ENCODE measurements at regions not wholly inside any gene's neighbourhood (a gene's known extent, or its start where the extent isn't known, plus 50 kb on each side); places are given as distances from the start of the nearest gene placed in this dataset.

- intact Hi-C loops (cut with micrococcal nuclease): no loop called here
- POLR2A ChIA-PET: no interaction called here
- H3K9ac ChIP-seq (ENCODE audit: low read length): no peak overlapping the region
Observed at GRCh38 chr6:51209651-51210050, 391.0 kb downstream of the TFAP2B start.

GRCh38 chr6:51213811-51214210, 395.1 kb downstream of the TFAP2B start:
- no peak overlapping the region for H3K4me3 Mint-ChIP-seq
- WGBS (ENCODE audit: insufficient coverage): 28% methylated on average over 9 of the region's 16 CpGs
- ChIA-PET POLR2A (no interaction called here), CTCF (no interaction called here)
- Histone ChIP-seq H3K4me1 (ENCODE audit: control insufficient read depth in 2 of 2, insufficient read depth in 2 of 2, low read length in 2 of 2) (no peaks in the 10 kb centered on the region), H3K27me3 (replicated peaks in 1 of 4; ENCODE audit: control extremely low read depth in 1 of 4, control insufficient read depth in 3 of 4, insufficient read depth in 4 of 4, low read length in 3 of 4) (no peaks in the 10 kb centered on the region), H2AFZ (ENCODE audit: insufficient read depth, low read depth, low read length, poor library complexity, severe bottlenecking) (no peak overlapping the region), H3K9ac (ENCODE audit: low read length) (no peak overlapping the region), H3K79me2 (ENCODE audit: control insufficient read depth, insufficient read depth, low read length) (no peaks in the 10 kb centered on the region), H3K9me3 (ENCODE audit: control extremely low read depth in 1 of 3, control insufficient read depth in 2 of 3, insufficient read depth in 1 of 3, low read length in 2 of 3) (no peaks in the 10 kb centered on the region), H3K4me3 (ENCODE audit: control extremely low read depth in 1 of 5, extremely low read depth in 1 of 5, insufficient read depth in 1 of 5, low read depth in 2 of 5, low read length in 4 of 5) (no peak overlapping the region), H4K20me1 (ENCODE audit: control insufficient read depth, insufficient read depth, low read length, poor library complexity, severe bottlenecking) (no peaks in the 10 kb centered on the region), H3K4me2 (replicated peaks; ENCODE audit: low read depth, low read length, poor library complexity, severe bottlenecking) (no peak overlapping the region), H3K27ac (ENCODE audit: low read length in 2 of 2) (no peak overlapping the region), H3K36me3 (replicated peaks in 1 of 2; ENCODE audit: control extremely low read depth in 1 of 2, control insufficient read depth in 1 of 2, extremely low read depth in 1 of 2, insufficient read depth in 2 of 2, low read length in 1 of 2) (no peaks in the 10 kb centered on the region)
- DNase-seq (no peak), ATAC-seq (ENCODE audit: low read depth) (no peak)
- H3K27ac Mint-ChIP-seq: no peak overlapping the region
- H3K9me3 Mint-ChIP-seq (ENCODE audit: insufficient read depth): no peaks in the 10 kb centered on the region
- no peaks in the 10 kb centered on the region for H3K27me3 Mint-ChIP-seq
- intact Hi-C loops (cut with micrococcal nuclease): no loop called here
- TF ChIP-seq CTCF (IDR thresholded peaks at IDR 0.05): no peak
- no peak for TF ChIP-seq EZH2 (IDR thresholded peaks at IDR 0.05; ENCODE audit: borderline replicate concordance, insufficient read depth, low read depth, low read length, poor library complexity, severe bottlenecking)
- no peaks in the 10 kb centered on the region for H3K4me1 Mint-ChIP-seq

More at GRCh38 chr6:51209651-51210050, 391.0 kb downstream of the TFAP2B start:
- Histone ChIP-seq H3K4me1 (ENCODE audit: control insufficient read depth in 2 of 2, insufficient read depth in 2 of 2, low read length in 2 of 2) (no peaks in the 10 kb centered on the region), H3K27me3 (replicated peaks in 1 of 4; ENCODE audit: control extremely low read depth in 1 of 4, control insufficient read depth in 3 of 4, insufficient read depth in 4 of 4, low read length in 3 of 4) (no peaks in the 10 kb centered on the region), H3K4me3 (ENCODE audit: control extremely low read depth in 1 of 5, extremely low read depth in 1 of 5, insufficient read depth in 1 of 5, low read depth in 2 of 5, low read length in 4 of 5) (no peak overlapping the region), H3K36me3 (replicated peaks in 1 of 2; ENCODE audit: control extremely low read depth in 1 of 2, control insufficient read depth in 1 of 2, extremely low read depth in 1 of 2, insufficient read depth in 2 of 2, low read length in 1 of 2) (no peaks in the 10 kb centered on the region), H3K27ac (ENCODE audit: low read length in 2 of 2) (no peak overlapping the region), H3K79me2 (ENCODE audit: control insufficient read depth, insufficient read depth, low read length) (no peaks in the 10 kb centered on the region), H2AFZ (ENCODE audit: insufficient read depth, low read depth, low read length, poor library complexity, severe bottlenecking) (no peak overlapping the region), H3K4me2 (replicated peaks; ENCODE audit: low read depth, low read length, poor library complexity, severe bottlenecking) (no peak overlapping the region), H3K9me3 (ENCODE audit: control extremely low read depth in 1 of 3, control insufficient read depth in 2 of 3, insufficient read depth in 1 of 3, low read length in 2 of 3) (no peaks in the 10 kb centered on the region), H4K20me1 (ENCODE audit: control insufficient read depth, insufficient read depth, low read length, poor library complexity, severe bottlenecking) (no peaks in the 10 kb centered on the region)
- WGBS (ENCODE audit: insufficient coverage): no CpG with 5 or more reads among the region's 1 CpG
- H3K4me1 Mint-ChIP-seq: no peaks in the 10 kb centered on the region
- H3K9me3 Mint-ChIP-seq (ENCODE audit: insufficient read depth): no peaks in the 10 kb centered on the region
- CTCF ChIA-PET: no interaction called here
- DNase-seq (no peak), ATAC-seq (ENCODE audit: low read depth) (no peak)
- TF ChIP-seq EZH2 (IDR thresholded peaks at IDR 0.05; ENCODE audit: borderline replicate concordance, insufficient read depth, low read depth, low read length, poor library complexity, severe bottlenecking) (no peak), CTCF (IDR thresholded peaks at IDR 0.05) (no peak)
- H3K27me3 Mint-ChIP-seq: no peaks in the 10 kb centered on the region
- H3K4me3 Mint-ChIP-seq: no peak overlapping the region
- H3K27ac Mint-ChIP-seq: no peak overlapping the region

All from B cell (primary cell).